ENCODE measurements at regions not wholly inside any gene's neighbourhood (a gene's known extent, or its start where the extent isn't known, plus 50 kb on each side); places are given as distances from the start of the nearest gene placed in this dataset.
"Not testable (repeated sequence)": the region's sequence is repeated elsewhere in the genome, so short reads cannot be mapped to it uniquely, and the experiment has no call there.

DNA sequence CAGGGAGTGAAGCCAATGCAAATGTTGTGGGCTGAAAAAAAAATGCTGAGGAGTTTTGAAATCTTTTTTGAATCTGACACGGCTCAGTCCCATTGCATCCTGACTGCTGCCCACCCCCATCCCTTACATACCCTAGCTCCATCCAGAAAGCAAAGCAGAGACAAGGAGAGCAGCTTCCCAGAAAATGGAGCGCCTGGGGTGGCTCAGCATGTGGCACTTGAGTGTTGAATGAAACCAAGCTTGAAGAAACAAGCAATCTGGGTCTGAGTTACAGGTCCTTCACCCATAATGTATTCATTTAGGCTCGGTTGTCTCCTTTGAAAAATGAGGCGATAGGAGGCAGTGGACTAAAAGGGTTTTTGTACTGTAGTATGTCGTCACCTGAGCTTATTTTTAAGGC, 244.2 kb upstream of the ACVR2A start:
- no peak for FAIRE-seq

DNA sequence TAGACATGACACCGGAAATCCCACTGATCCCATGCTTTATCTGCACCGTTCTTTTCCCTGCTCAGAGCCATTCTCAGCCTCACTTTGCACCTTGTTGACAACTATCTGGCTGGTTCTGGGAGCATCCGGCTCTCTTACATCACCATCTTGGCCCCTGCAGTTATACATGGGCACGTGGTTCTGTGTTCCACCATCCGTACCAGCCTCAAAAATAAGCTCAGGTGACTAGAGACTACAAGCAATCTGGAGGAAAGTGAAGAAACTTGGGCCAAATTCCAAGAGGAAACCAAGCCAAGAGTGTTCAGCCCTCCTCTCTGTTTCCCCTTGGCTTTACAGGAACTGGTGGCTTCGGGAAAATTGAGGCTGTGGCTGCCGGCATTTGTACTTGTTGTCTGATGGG, 244.6 kb upstream of the ACVR2A start:
- no peak for FAIRE-seq

- FAIRE-seq, result no peak
These were observed 249.6 kb upstream of the ACVR2A start for GRCh38 chr2:147595200-147595599.

DNA sequence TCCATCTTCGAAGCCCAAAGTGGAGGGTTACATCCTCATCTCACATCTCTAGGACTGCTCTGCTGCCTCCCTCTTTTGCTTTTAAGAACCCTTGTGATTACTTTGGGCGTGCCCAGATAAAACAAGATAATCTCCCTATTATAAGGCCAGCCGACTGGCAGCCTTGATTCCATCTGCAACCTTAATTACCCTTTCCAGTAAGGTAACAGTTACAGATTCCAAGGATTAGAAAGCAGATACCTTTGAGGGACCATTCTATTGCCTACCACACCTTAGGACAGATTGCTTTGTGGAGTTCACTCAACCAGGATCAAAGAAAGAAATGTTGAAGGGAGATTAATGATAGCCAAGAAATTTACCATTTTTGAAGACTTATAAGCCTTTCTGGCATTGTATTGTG, 250.8 kb upstream of the ACVR2A start:
- FAIRE-seq, result no peak

DNA sequence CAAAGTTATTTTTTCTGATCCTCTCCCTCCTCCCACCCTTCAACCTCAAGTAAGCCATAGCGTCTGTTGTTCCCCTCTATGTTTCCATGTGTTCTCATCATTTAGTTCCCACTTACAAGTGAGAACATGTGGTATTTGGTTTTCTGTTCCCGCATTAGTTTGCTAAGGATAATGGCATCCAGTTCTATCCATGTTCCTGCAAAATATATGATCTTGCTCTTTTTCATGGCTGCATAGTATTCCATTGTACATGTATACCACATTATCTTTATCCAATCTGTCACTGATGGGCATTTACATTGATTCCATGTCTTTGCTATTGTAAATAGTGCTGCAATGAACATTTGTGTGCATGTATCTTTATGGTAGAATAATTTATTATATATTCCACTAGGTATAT, 252.0 kb upstream of the ACVR2A start:
- FAIRE-seq, result not testable (repeated sequence)

DNA sequence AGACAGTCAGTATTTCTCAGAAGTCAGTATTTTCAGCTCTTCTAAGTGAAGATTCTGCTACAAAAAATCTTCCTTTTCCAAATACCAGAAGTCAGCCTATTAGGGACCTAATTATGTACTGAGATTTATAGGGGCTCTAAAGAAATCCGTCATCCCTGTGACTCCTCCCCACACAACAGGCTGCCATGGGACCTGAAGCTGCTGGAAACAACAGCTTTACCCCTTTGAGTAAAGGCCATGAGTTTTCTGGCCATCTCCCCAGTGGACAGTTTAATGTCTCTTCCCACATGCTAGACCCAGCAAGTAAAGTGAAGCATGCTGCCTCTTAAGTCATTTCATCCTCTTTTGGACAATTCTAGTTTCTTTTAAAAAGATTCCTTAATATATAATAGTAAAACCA, 255.7 kb upstream of the ACVR2A start:
- no peak for FAIRE-seq

DNA sequence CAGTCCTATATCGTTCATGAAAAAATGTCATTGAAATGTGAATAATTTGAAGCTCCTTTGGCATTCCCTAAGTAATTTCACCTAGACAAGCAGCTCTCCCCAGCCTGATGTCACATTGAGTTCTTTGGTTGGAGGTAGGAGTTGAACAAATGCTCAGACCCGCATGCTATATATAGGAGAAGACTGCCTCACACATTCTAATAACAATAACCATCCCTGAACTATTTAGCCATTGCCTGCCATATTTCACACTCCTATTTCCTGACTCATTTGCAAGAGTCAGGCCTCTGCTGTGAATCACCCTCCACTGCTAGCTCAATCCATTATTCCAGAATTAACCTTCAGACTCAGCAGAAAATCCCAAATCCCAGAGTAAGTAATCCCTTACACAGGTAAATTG, 256.6 kb upstream of the ACVR2A start:
- no peak for FAIRE-seq

- no peak for FAIRE-seq
These were observed 266.3 kb upstream of the ACVR2A start for GRCh38 chr2:147578529-147578928.

DNA sequence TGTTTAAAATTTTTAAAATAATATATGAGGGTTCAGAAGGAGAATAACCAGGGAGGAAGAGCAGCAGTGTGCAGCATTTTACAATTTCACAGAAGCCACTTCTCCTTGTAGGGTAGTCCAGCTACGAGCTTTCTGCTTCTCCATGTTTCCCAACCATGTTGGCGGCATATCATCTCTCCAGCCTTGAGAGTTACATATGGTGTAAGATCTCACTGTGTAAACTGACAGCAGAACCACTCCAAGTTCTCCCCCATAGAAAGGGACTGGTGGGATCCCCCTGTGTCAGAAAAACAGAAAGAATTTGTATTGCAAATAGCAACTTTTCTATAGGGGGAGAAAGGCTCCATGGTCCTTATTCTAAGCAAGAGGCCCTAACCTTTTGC, 266.8 kb upstream of the ACVR2A start:
- no peak for FAIRE-seq

GRCh38 chr2:147577323-147577997, 267.4 kb upstream of the ACVR2A start:
- no peak for FAIRE-seq

- no peak for FAIRE-seq
These were observed 269.7 kb upstream of the ACVR2A start for GRCh38 chr2:147575106-147575505.

DNA sequence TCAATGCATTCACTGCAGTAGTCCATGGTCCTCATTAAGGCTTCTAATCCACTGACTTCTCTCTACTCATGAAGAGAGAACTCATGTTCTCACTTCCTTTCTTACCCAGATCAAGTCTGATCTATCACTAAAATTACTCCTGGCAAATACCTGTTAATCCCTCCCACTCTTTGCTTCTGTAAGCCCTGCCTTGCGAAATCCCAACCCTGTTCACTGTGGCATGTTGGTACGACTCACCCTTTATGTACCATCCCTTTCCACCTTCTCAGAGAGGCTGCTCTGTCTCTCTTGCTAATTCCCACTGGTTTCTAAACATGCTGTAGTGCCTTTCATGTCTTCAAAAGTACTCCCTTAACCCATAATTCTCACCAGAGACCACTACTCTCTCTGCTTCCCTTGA, 272.2 kb upstream of the ACVR2A start:
- FAIRE-seq, result no peak

DNA sequence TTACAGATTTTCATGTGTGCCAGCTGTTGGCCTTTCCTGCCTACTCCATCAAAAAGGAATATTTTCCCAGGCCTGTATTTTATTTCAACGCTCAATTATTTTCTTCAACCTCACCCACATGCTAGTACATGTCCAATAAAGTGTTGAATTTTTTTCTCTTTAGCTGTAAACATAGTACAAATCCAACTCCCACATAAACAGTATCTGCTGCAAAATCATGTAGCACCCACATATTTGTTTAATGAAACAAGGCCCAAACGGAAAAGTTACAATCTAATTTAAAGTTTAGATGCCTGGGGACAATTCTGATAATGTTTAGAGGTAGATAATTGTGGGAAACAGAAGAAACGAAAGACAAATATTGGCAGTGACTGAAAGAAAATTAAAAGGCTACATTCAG, 275.4 kb upstream of the ACVR2A start:
- FAIRE-seq, result no peak

DNA sequence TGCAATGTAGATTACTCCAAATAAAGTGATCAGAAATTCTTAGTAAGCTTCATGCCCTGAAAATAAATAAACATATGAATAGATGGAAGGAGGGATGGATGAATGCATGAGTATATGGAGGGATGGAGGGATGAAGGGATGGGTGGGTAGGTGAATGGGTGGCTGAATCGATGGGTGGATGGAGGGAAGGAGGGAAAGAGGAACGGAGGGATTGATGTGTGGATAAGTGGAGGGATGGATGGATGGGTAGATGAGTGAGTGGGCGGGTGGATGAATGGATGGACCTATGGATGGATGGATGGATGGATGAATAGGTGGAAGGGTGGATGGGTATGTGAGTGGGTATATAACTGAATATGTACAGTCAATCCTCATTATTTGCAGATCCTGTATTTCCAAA, 276.7 kb upstream of the ACVR2A start:
- FAIRE-seq, result no peak

DNA sequence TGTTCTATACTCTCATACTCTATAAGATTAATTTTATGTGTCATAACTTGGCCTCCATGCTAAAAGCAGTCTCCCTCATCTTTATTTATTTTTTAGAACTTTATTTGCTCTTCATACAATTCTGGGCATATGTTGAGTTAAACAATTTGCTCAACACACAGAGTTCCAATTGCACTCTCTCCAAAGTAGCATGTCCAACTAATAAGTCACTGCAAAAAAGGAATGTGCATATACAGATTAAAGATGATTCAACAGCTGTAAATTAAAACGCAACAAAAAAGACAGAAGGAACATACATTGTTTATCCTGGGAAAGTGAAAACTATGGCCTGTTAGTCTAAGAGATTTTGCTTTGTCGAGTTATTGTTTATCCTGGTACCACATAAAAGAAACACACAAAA, 277.7 kb upstream of the ACVR2A start:
- FAIRE-seq, result no peak

- no peak for FAIRE-seq
These were observed 283.9 kb upstream of the ACVR2A start for GRCh38 chr2:147560810-147561535.

GRCh38 chr2:147559070-147559725, 285.6 kb upstream of the ACVR2A start:
- FAIRE-seq, result no peak

DNA sequence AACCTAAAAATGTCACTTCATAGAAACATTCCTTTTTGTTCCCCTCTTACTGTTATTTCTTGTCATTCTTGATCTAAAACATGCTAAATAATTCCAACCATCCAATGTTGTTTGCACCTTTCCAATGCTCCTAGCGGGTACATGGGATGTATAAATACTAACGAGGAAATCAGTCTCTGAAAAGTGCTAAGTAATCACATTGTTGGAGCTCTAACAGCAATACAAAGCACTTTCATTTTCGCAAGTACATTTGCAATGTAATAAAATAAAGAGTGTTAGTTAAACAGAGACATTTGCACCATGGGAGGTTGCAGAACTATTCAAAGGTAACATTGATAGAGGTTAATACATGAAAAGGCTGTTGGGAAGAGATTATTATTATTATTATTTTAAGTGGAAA, 286.2 kb upstream of the ACVR2A start:
- no peak for FAIRE-seq

GRCh38 chr2:147554521-147555107, 290.2 kb upstream of the ACVR2A start:
- no peak for FAIRE-seq

DNA sequence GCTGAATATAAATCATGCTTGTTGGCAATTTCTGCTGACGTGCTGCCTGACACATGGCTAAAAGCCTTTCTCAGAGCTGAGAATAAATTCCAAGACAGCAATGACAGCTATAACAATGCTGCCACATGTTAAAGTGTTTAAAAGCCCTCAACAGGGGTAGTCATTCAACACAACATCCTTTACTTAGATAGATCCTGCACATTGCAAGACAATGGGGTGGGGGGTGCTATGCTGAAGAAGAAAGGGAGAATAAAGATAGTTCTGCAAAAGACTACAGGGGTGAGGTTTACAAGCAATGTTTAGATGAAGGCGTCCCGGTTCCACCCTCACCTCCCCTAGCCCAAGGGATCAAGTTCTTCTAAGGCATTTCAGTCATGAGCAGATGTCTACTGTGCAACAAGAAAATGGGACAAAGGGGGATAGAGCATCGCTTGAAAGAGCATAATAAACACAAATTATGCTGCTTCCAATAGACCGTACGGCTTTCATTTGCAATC, 291.0 kb upstream of the ACVR2A start:
- FAIRE-seq, result no peak

DNA sequence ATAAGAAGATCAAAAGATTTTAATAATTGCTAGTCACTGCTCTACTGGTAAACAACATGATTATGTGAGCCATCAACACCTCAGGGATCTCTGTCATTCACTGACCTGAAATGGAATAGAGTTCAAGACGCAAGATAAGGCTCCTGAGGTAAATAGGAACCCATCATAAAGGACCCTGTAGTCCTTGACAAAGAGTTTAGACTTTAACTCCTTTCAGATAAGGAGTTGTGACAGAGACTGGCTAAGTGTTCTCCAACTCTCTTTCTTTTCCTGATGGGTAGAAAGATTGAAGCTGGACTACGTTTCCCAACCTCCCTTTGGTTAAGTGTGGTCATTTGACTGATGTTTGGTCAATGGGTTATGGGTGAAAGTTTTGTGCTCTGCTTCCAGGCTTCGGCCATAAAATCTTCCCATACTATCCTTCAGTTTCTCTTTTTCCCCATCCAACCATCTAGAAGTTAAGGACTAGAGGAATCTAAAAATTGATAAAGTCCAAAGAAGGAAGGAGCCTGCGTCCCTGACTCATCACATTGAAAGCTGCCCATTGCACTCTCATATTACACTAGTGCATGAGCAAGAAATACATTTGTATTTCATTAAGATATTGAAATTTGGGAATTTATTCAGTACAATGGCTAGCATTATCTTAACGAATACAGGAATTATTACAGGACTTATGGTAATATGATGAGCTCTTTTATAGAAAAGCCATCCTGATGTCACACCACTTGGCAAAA, 293.7 kb upstream of the ACVR2A start:
- FAIRE-seq, result no peak

DNA sequence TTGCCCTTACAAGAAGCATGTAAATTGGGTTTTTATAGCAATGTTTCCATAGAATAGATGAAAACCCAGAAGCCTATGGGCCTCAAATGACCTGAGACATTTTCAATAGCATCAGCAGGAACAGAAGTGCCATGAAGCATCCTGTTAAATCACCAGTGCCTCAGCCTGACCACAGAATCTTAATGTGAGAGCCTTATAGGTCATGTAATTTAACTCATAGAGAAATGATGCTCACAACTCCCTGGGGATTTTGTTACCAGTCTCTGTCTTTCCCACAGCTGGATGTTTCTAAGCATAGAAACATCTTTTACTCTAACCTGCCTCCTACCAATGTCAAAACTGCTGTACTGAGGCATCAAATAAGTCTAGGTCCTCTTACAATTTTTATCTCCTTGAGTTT, 295.8 kb upstream of the ACVR2A start:
- FAIRE-seq, result no peak

DNA sequence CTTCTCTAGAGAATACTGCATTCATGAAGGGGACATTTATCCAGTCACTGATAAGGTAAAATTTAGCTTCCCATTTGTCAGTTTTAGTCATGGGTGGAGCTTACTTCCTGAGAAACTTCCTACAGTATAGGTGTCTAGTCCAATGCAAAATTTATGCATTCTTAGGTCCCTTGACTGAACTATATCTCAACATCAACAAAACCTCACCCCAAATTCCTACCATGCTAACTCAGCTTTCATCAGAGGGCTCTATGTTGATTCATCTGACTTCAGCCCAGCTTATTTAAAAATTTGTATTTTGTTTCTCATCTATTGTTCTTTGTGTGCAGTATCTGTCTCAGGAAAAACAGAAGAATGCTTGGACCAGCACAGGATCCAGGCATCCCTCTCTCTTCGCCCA, 296.4 kb upstream of the ACVR2A start:
- FAIRE-seq, result no peak

Data from G401.6 (cell line).